Osteoblast (primary cell): ENCODE measurements at regions not wholly inside any gene's neighbourhood (a gene's known extent, or its start where the extent isn't known, plus 50 kb on each side); places are given as distances from the start of the nearest gene placed in this dataset.

Experiments used
- DNase-seq: peaks from one replicate; pipeline ENCODE4 v3.0.0; 2011; ENCODE audit warnings: low spot score, mixed read lengths; ENCODE audit not compliant: insufficient read length; ENCODE audit errors: missing footprints
- H2AFZ ChIP-seq: 2 replicates; pipeline ENCODE4 v1.6.0; 2011; ENCODE audit warnings: mild to moderate bottlenecking, low read length
- H3K27ac ChIP-seq: 2 replicates; pipeline ENCODE4 v1.5.1; 2011; ENCODE audit warnings: mild to moderate bottlenecking, low read depth, low read length, moderate library complexity
- H3K27me3 ChIP-seq: 2 replicates; pipeline ENCODE4 v1.6.0; 2012; ENCODE audit warnings: mild to moderate bottlenecking, control low read depth, inconsistent platforms, low read length, moderate library complexity; ENCODE audit not compliant: insufficient read depth
- H3K36me3 ChIP-seq: 2 replicates; pipeline ENCODE4 v1.5.1; 2011; ENCODE audit warnings: mild to moderate bottlenecking, low read length, control low read depth, moderate library complexity; ENCODE audit not compliant: insufficient read depth
- H3K4me1 ChIP-seq: 2 replicates; pipeline ENCODE4 v1.5.1; 2011; ENCODE audit warnings: mild to moderate bottlenecking, low read length, control low read depth, moderate library complexity; ENCODE audit not compliant: insufficient read depth
- H3K4me2 ChIP-seq: 2 replicates; pipeline ENCODE4 v1.6.0; 2011; ENCODE audit warnings: mild to moderate bottlenecking, low read length; ENCODE audit not compliant: insufficient read depth
- H3K4me3 ChIP-seq: fragments of 200-600 bp; sonication (generic); 3 replicates; pipeline ENCODE4 v1.5.1; 2012; ENCODE audit warnings: mild to moderate bottlenecking, low read length, inconsistent platforms; ENCODE audit not compliant: insufficient read depth
- H3K79me2 ChIP-seq: 2 replicates; pipeline ENCODE4 v1.6.0; 2012; ENCODE audit warnings: mild to moderate bottlenecking, low read length, control low read depth, inconsistent platforms; ENCODE audit not compliant: insufficient read depth
- H3K9me3 ChIP-seq: 2 replicates; pipeline ENCODE4 v1.5.1; 2011; ENCODE audit warnings: low read depth, low read length, control low read depth
- H4K20me1 ChIP-seq: 2 replicates; pipeline ENCODE4 v1.6.0; 2012; ENCODE audit warnings: mild to moderate bottlenecking, low read length, control low read depth; ENCODE audit not compliant: insufficient read depth
- TF ChIP-seq, protein P1 (sequence below): IDR thresholded peaks from 2 replicates; pipeline ENCODE4 v1.5.1; 2011; ENCODE audit warnings: mild to moderate bottlenecking, low read depth, low read length, moderate library complexity; ENCODE audit errors: extremely low read depth

DNA sequence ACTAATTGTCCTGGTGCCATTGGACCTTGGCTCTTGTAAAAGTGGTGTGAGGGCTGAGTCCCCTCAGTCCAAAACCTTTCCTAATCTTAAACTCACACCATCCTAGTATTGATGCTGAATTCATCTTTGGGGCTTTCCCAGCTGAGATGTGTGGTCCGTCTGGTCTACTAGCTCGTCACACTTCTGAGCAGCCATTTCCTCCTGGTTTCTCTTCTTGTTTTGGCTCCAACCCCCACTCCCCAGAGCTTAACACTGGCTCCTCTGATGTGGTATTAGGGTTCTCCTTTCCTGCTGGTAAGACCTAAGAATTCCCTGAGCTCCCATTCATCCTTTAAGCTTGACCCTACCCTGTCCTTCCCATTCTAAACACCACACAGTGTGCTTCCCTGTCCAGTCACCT is 900.6 kb downstream of the VRK1 start:
- no peak overlapping the region for H2AFZ ChIP-seq
- H3K4me2 ChIP-seq: no peak overlapping the region
- H3K4me3 ChIP-seq: no peak overlapping the region
- H3K4me1 ChIP-seq: no peaks in the 10 kb centered on the region
- no peaks in the 10 kb centered on the region for H3K27me3 ChIP-seq
- TF ChIP-seq, protein P1, sequence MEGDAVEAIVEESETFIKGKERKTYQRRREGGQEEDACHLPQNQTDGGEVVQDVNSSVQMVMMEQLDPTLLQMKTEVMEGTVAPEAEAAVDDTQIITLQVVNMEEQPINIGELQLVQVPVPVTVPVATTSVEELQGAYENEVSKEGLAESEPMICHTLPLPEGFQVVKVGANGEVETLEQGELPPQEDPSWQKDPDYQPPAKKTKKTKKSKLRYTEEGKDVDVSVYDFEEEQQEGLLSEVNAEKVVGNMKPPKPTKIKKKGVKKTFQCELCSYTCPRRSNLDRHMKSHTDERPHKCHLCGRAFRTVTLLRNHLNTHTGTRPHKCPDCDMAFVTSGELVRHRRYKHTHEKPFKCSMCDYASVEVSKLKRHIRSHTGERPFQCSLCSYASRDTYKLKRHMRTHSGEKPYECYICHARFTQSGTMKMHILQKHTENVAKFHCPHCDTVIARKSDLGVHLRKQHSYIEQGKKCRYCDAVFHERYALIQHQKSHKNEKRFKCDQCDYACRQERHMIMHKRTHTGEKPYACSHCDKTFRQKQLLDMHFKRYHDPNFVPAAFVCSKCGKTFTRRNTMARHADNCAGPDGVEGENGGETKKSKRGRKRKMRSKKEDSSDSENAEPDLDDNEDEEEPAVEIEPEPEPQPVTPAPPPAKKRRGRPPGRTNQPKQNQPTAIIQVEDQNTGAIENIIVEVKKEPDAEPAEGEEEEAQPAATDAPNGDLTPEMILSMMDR: no peak
- no peaks in the 10 kb centered on the region for H4K20me1 ChIP-seq
- no peaks in the 10 kb centered on the region for H3K9me3 ChIP-seq
- no peaks in the 10 kb centered on the region for H3K79me2 ChIP-seq
- DNase-seq: no peak
- H3K27ac ChIP-seq: no peak overlapping the region
- no peaks in the 10 kb centered on the region for H3K36me3 ChIP-seq

DNA sequence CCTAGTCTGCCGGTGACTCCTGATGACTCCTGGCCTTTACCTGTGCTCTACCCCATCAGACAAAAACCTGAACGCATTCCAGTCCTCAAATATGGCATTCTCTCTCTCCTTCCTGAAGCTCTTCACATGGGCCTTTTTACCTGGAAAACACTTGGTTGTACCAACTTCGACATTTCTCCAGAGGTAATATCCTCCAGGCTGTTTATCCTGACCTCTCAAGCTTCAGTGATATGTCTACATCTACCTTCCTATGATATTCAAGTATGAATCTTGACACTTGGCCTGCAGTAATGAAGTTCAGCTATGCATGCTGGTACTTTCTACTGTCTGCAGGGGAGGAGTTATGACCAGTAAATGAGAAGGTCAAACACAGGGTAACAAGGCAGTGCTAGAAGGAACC is 901.8 kb downstream of the VRK1 start:
- Histone ChIP-seq H3K27ac (no peak overlapping the region), H3K4me3 (no peak overlapping the region), H3K4me2 (no peak overlapping the region), H3K27me3 (no peaks in the 10 kb centered on the region), H3K9me3 (no peaks in the 10 kb centered on the region), H2AFZ (no peak overlapping the region), H4K20me1 (no peaks in the 10 kb centered on the region), H3K4me1 (no peaks in the 10 kb centered on the region), H3K36me3 (no peaks in the 10 kb centered on the region), H3K79me2 (no peaks in the 10 kb centered on the region)
- DNase-seq: no peak
- TF ChIP-seq, protein P1: no peak

DNA sequence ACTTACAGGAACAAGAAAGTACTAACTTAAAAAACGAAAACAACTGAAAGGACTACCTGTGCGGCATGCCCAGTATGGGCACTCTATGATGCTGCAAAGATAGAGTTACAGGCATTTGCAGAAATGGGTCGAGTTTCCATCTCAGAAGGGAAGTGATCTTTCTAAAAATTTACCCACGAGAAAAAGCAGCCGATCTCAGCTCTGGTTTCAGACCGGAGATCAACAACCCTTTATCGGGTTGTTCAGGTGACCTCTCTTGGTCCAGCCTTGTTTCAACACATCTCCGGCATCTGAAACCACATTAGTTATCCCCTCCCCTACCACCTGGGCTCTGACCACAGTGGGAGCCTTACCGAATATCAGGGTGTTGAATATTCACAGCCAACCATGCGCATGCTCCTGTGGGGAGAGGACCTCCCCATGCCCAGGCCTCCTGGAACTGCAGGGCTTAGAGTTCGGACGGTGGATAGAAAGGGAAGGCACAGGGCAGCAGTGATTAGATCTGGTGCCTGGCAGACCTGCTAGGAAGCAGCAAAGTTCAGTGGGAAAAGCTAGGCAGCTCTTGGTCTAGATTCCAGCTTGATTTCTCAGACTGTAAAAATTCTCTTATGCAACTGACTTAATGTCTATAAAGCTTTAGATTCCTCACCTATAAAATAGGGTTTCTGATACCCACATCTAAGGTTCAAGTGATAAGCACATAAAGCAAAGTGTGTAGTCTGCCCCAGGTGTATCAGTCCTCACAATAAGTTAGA is 906.0 kb downstream of the VRK1 start:
- no peaks in the 10 kb centered on the region for H3K4me1 ChIP-seq
- no peaks in the 10 kb centered on the region for H3K79me2 ChIP-seq

DNA sequence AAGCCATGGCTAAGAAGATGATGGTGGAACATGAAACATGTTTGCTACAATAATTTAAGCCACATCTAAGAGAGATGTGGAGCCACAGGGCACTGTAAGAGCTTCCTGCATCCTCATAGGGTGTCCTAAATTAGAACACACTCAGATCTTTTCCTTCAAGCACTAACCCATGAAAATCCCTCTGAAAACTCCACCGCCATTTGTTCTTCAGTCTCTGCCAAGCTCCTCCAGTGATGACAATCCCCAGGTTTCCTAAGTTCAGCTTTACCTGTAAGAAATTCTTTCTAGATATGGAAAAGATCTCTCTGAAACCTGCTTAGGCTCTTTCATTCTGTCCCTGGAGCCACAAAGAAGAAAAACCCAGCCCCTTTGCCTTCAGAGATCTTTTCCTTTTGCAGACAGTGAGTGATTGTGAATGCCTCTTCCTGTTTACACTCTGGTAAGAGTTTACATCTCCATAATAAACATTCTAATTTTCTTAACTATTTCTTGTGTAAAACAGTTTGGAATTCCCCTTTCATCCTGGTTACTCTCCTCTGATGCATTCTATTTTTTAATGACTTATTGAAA is 907.2 kb downstream of the VRK1 start:
- no peak overlapping the region for H3K4me3 ChIP-seq
- no peak overlapping the region for H2AFZ ChIP-seq
- H3K27me3 ChIP-seq: no peaks in the 10 kb centered on the region
- no peaks in the 10 kb centered on the region for H3K36me3 ChIP-seq
- H3K27ac ChIP-seq: no peak overlapping the region
- no peaks in the 10 kb centered on the region for H4K20me1 ChIP-seq
- H3K79me2 ChIP-seq: no peaks in the 10 kb centered on the region
- H3K9me3 ChIP-seq: no peaks in the 10 kb centered on the region
- H3K4me2 ChIP-seq: no peak overlapping the region
- TF ChIP-seq, protein P1: no peak
- H3K4me1 ChIP-seq: no peaks in the 10 kb centered on the region
- DNase-seq: no peak

More for the DNA sequence above, 906.0 kb downstream of the VRK1 start:
- no peak overlapping the region for H3K27ac ChIP-seq
- TF ChIP-seq, protein P1: no peak
- DNase-seq: no peak
- no peaks in the 10 kb centered on the region for H3K9me3 ChIP-seq
- no peak overlapping the region for H3K4me3 ChIP-seq
- no peaks in the 10 kb centered on the region for H3K27me3 ChIP-seq
- H2AFZ ChIP-seq: no peak overlapping the region
- no peak overlapping the region for H3K4me2 ChIP-seq
- no peaks in the 10 kb centered on the region for H3K36me3 ChIP-seq
- H4K20me1 ChIP-seq: no peaks in the 10 kb centered on the region
